ENCODE measurements at regions not wholly inside any gene's neighbourhood (a gene's known extent, or its start where the extent isn't known, plus 50 kb on each side); places are given as distances from the start of the nearest gene placed in this dataset.

DNA sequence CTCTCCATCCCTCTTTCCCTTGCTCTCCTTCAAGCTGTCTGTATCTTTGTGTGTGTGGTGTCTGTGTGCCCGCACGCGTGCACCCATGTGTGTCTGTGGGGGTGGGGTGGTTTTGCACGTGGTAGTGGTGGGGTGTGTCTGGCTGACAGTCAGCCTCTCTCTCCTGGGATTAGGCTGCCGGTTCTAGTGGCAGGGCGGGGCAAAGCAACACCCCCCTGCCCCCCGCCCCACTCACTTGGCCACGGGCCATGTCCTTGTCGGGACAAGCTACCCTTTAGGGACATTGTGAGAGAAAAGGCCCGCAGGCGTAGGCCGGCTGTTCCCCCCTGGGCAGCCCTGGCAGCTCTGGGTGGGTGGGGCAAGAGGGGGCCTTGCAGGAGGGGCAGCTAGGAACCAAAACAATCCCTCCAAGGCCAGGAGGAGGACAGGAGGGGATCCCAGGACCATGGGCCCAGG, 182.6 kb downstream of the ALG10 start:
- TF ChIP-seq, protein P1, sequence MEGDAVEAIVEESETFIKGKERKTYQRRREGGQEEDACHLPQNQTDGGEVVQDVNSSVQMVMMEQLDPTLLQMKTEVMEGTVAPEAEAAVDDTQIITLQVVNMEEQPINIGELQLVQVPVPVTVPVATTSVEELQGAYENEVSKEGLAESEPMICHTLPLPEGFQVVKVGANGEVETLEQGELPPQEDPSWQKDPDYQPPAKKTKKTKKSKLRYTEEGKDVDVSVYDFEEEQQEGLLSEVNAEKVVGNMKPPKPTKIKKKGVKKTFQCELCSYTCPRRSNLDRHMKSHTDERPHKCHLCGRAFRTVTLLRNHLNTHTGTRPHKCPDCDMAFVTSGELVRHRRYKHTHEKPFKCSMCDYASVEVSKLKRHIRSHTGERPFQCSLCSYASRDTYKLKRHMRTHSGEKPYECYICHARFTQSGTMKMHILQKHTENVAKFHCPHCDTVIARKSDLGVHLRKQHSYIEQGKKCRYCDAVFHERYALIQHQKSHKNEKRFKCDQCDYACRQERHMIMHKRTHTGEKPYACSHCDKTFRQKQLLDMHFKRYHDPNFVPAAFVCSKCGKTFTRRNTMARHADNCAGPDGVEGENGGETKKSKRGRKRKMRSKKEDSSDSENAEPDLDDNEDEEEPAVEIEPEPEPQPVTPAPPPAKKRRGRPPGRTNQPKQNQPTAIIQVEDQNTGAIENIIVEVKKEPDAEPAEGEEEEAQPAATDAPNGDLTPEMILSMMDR (IDR thresholded peaks at IDR 0.05) = no peak
- TF ChIP-seq POLR2A (IDR thresholded peaks at IDR 0.05) = no peak

All from body of pancreas (tissue), 4 donors.